ENCODE measurements at regions not wholly inside any gene's neighbourhood (a gene's known extent, or its start where the extent isn't known, plus 50 kb on each side); places are given as distances from the start of the nearest gene placed in this dataset.

GRCh38 chr5:67305913-67306710 lies 109.5 kb upstream of the CD180 start:
- Mint-ChIP-seq H3K27me3 (ENCODE audit: low read depth) (no peaks in the 10 kb centered on the region), H3K4me3 (no peak overlapping the region), H3K9me3 (no peaks in the 10 kb centered on the region), H3K4me1 (ENCODE audit: low read depth) (peaks cover 14% of the 10 kb centered on the region), H3K36me3 (ENCODE audit: insufficient read depth) (no peaks in the 10 kb centered on the region)
- no peak for DNase-seq
- no peak for ATAC-seq

- Mint-ChIP-seq H3K4me1 (ENCODE audit: low read depth) (peaks cover 14% of the 10 kb centered on the region), H3K9me3 (no peaks in the 10 kb centered on the region), H3K36me3 (ENCODE audit: insufficient read depth) (no peaks in the 10 kb centered on the region), H3K4me3 (no peak overlapping the region), H3K27me3 (ENCODE audit: low read depth) (no peaks in the 10 kb centered on the region)
- ATAC-seq = no peak
- DNase-seq = no peak
Observed at GRCh38 chr5:67305401-67305800, 108.8 kb upstream of the CD180 start.

- Mint-ChIP-seq H3K27me3 (ENCODE audit: low read depth) (no peaks in the 10 kb centered on the region), H3K9me3 (no peaks in the 10 kb centered on the region), H3K4me3 (no peak overlapping the region), H3K4me1 (ENCODE audit: low read depth) (peaks cover 14% of the 10 kb centered on the region), H3K36me3 (ENCODE audit: insufficient read depth) (no peaks in the 10 kb centered on the region)
- ATAC-seq (no peak), DNase-seq (no peak)
Observed at GRCh38 chr5:67303356-67303755, 106.8 kb upstream of the CD180 start.

- ATAC-seq (no peak), DNase-seq (no peak)
- Mint-ChIP-seq H3K4me1 (ENCODE audit: low read depth) (peaks cover 3% of the 10 kb centered on the region), H3K9me3 (no peaks in the 10 kb centered on the region), H3K36me3 (ENCODE audit: insufficient read depth) (no peaks in the 10 kb centered on the region), H3K27me3 (ENCODE audit: low read depth) (peaks cover 2% of the 10 kb centered on the region), H3K4me3 (no peak overlapping the region)
Observed at GRCh38 chr5:67301285-67301903, 104.8 kb upstream of the CD180 start.

- H3K4me3 Mint-ChIP-seq = no peak overlapping the region
- H3K4me1 Mint-ChIP-seq (ENCODE audit: low read depth) = no peaks in the 10 kb centered on the region
- no peaks in the 10 kb centered on the region for H3K36me3 Mint-ChIP-seq (ENCODE audit: insufficient read depth)
- DNase-seq = no peak
- peaks cover 4% of the 10 kb centered on the region for H3K27me3 Mint-ChIP-seq (ENCODE audit: low read depth)
- ATAC-seq = no peak
- H3K9me3 Mint-ChIP-seq = no peaks in the 10 kb centered on the region
Observed at GRCh38 chr5:67300326-67300725, 103.7 kb upstream of the CD180 start.

GRCh38 chr5:67299231-67299735 lies 102.7 kb upstream of the CD180 start:
- Mint-ChIP-seq H3K27me3 (ENCODE audit: low read depth) (peaks cover 8% of the 10 kb centered on the region), H3K36me3 (ENCODE audit: insufficient read depth) (no peaks in the 10 kb centered on the region), H3K9me3 (no peaks in the 10 kb centered on the region), H3K4me1 (ENCODE audit: low read depth) (no peaks in the 10 kb centered on the region), H3K4me3 (no peak overlapping the region)
- DNase-seq (no peak), ATAC-seq (no peak)

GRCh38 chr5:67297802-67298532 lies 101.4 kb upstream of the CD180 start:
- Mint-ChIP-seq H3K27me3 (ENCODE audit: low read depth) (peaks cover 8% of the 10 kb centered on the region), H3K4me1 (ENCODE audit: low read depth) (no peaks in the 10 kb centered on the region), H3K9me3 (no peaks in the 10 kb centered on the region), H3K36me3 (ENCODE audit: insufficient read depth) (no peaks in the 10 kb centered on the region), H3K4me3 (no peak overlapping the region)
- DNase-seq = no peak
- no peak for ATAC-seq

- H3K4me1 Mint-ChIP-seq (ENCODE audit: low read depth) = no peaks in the 10 kb centered on the region
- no peaks in the 10 kb centered on the region for H3K9me3 Mint-ChIP-seq
- H3K27me3 Mint-ChIP-seq (ENCODE audit: low read depth) = peaks cover 9% of the 10 kb centered on the region
Observed at GRCh38 chr5:67297376-67297775, 100.8 kb upstream of the CD180 start.

GRCh38 chr5:67294266-67294938 lies 97.8 kb upstream of the CD180 start:
- peaks cover 14% of the 10 kb centered on the region for H3K27me3 Mint-ChIP-seq (ENCODE audit: low read depth)
- no peaks in the 10 kb centered on the region for H3K4me1 Mint-ChIP-seq (ENCODE audit: low read depth)
- no peaks in the 10 kb centered on the region for H3K9me3 Mint-ChIP-seq
- H3K4me3 Mint-ChIP-seq = no peak overlapping the region
- H3K36me3 Mint-ChIP-seq (ENCODE audit: insufficient read depth) = no peaks in the 10 kb centered on the region
- no peak for ATAC-seq
- no peak for DNase-seq

More at GRCh38 chr5:67297376-67297775, 100.8 kb upstream of the CD180 start:
- ATAC-seq = no peak
- H3K4me3 Mint-ChIP-seq = no peak overlapping the region
- H3K36me3 Mint-ChIP-seq (ENCODE audit: insufficient read depth) = no peaks in the 10 kb centered on the region
- DNase-seq = no peak

- no peaks in the 10 kb centered on the region for H3K4me1 Mint-ChIP-seq (ENCODE audit: low read depth)
- peaks cover 14% of the 10 kb centered on the region for H3K27me3 Mint-ChIP-seq (ENCODE audit: low read depth)
- ATAC-seq (no peak), DNase-seq (no peak)
- H3K4me3 Mint-ChIP-seq = no peak overlapping the region
- H3K9me3 Mint-ChIP-seq = no peaks in the 10 kb centered on the region
- H3K36me3 Mint-ChIP-seq (ENCODE audit: insufficient read depth) = no peaks in the 10 kb centered on the region
Observed at GRCh38 chr5:67293226-67293625, 96.6 kb upstream of the CD180 start.

- ATAC-seq (no peak), DNase-seq (no peak)
- H3K4me3 Mint-ChIP-seq = no peak overlapping the region
- H3K36me3 Mint-ChIP-seq (ENCODE audit: insufficient read depth) = no peaks in the 10 kb centered on the region
- no peaks in the 10 kb centered on the region for H3K4me1 Mint-ChIP-seq (ENCODE audit: low read depth)
- peaks cover 12% of the 10 kb centered on the region for H3K27me3 Mint-ChIP-seq (ENCODE audit: low read depth)
- H3K9me3 Mint-ChIP-seq = no peaks in the 10 kb centered on the region
Observed at GRCh38 chr5:67292201-67292940, 95.8 kb upstream of the CD180 start.

GRCh38 chr5:67291671-67292070 lies 95.1 kb upstream of the CD180 start:
- Mint-ChIP-seq H3K9me3 (no peaks in the 10 kb centered on the region), H3K4me3 (no peak overlapping the region), H3K36me3 (ENCODE audit: insufficient read depth) (no peaks in the 10 kb centered on the region), H3K27me3 (ENCODE audit: low read depth) (peaks cover 12% of the 10 kb centered on the region), H3K4me1 (ENCODE audit: low read depth) (no peaks in the 10 kb centered on the region)
- no peak for ATAC-seq
- DNase-seq = no peak

GRCh38 chr5:67291066-67291465 lies 94.5 kb upstream of the CD180 start:
- ATAC-seq (no peak), DNase-seq (no peak)
- Mint-ChIP-seq H3K9me3 (no peaks in the 10 kb centered on the region), H3K27me3 (ENCODE audit: low read depth) (peaks cover 12% of the 10 kb centered on the region), H3K4me1 (ENCODE audit: low read depth) (no peaks in the 10 kb centered on the region), H3K4me3 (no peak overlapping the region), H3K36me3 (ENCODE audit: insufficient read depth) (no peaks in the 10 kb centered on the region)

GRCh38 chr5:67290655-67291054 lies 94.1 kb upstream of the CD180 start:
- H3K4me3 Mint-ChIP-seq = no peak overlapping the region
- H3K9me3 Mint-ChIP-seq = no peaks in the 10 kb centered on the region
- ATAC-seq = no peak
- H3K36me3 Mint-ChIP-seq (ENCODE audit: insufficient read depth) = no peaks in the 10 kb centered on the region
- peaks cover 10% of the 10 kb centered on the region for H3K27me3 Mint-ChIP-seq (ENCODE audit: low read depth)
- DNase-seq = no peak
- H3K4me1 Mint-ChIP-seq (ENCODE audit: low read depth) = no peaks in the 10 kb centered on the region

All from activated T-cell treated with anti-CD3 and anti-CD28 coated beads, Interleukin-2, amount 50 U/mL, for 4 hours (primary cell).